CD4-positive, CD25-positive, alpha-beta regulatory T cell (primary cell): ENCODE measurements at regions not wholly inside any gene's neighbourhood (a gene's known extent, or its start where the extent isn't known, plus 50 kb on each side); places are given as distances from the start of the nearest gene placed in this dataset.

ENCODE experiments used
- ATAC-seq, 2 donors: fragments of 150-1000 bp; cut with Tn5 transposase; one replicate each; pipeline ENCODE4 v1.10.0; 2021; ENCODE audit warnings: low read depth in 2 of 2, moderate number of reproducible peaks in 2 of 2, moderate library complexity in 1 of 2
- DNase-seq, 3 donors: peaks; one replicate each; pipeline versions ENCODE4 v3.0.0 to v3.0.0-alpha.2; 2012 to 2022; ENCODE audit warnings: mixed read lengths in 1 of 3
- H3K27ac ChIP-seq: one replicate; pipeline ENCODE4 v1.7.0; 2013; ENCODE audit warnings: mild to moderate bottlenecking, low read length; ENCODE audit not compliant: insufficient read depth, poor library complexity, severe bottlenecking
- H3K27me3 ChIP-seq: one replicate; pipeline ENCODE4 v1.7.0; 2013; ENCODE audit warnings: low read length; ENCODE audit not compliant: control insufficient read depth, insufficient read depth
- H3K36me3 ChIP-seq: one replicate; pipeline ENCODE4 v1.7.0; 2013; ENCODE audit warnings: mild to moderate bottlenecking, low read length, moderate library complexity; ENCODE audit not compliant: control insufficient read depth, insufficient read depth
- H3K4me1 ChIP-seq: 2 replicates; pipeline ENCODE4 v1.7.0; 2013; ENCODE audit warnings: mild to moderate bottlenecking, low read length; ENCODE audit not compliant: insufficient read depth, control insufficient read depth, poor library complexity, severe bottlenecking
- H3K4me3 ChIP-seq: one replicate; pipeline ENCODE4 v1.7.0; 2013; ENCODE audit warnings: low read depth, mild to moderate bottlenecking, low read length, moderate library complexity
- H3K9me3 ChIP-seq, 2 experiments: 1 replicate in 1 of 2; 2 replicates in 1 of 2; pipeline ENCODE4 v1.7.0; 2013; ENCODE audit warnings: low read length in 2 of 2, mild to moderate bottlenecking in 1 of 2, moderate library complexity in 1 of 2; ENCODE audit not compliant: control insufficient read depth in 2 of 2
- H3K27ac Mint-ChIP-seq, 3 donors: one replicate each; pipeline ENCODE4 v1.8.0; 2020 to 2022; ENCODE audit warnings: mild to moderate bottlenecking in 3 of 3, mixed read lengths in 3 of 3, moderate library complexity in 2 of 3
- H3K27me3 Mint-ChIP-seq: one replicate; pipeline ENCODE4 v1.8.0; 2022; ENCODE audit warnings: mild to moderate bottlenecking, mixed read lengths
- H3K36me3 Mint-ChIP-seq: one replicate; pipeline ENCODE4 v1.8.0; 2020; ENCODE audit warnings: mixed read lengths
- H3K4me1 Mint-ChIP-seq, 4 donors: one replicate each; pipeline ENCODE4 v1.8.0; 2020 to 2022; ENCODE audit warnings: mixed read lengths in 4 of 4, mild to moderate bottlenecking in 1 of 4
- H3K4me3 Mint-ChIP-seq, 4 donors: one replicate each; pipeline ENCODE4 v1.8.0; 2020 to 2022; ENCODE audit warnings: mild to moderate bottlenecking in 4 of 4, mixed read lengths in 4 of 4, moderate library complexity in 3 of 4
- H3K9me3 Mint-ChIP-seq, 7 donors: one replicate each; pipeline ENCODE4 v1.8.0; 2020 to 2022; ENCODE audit warnings: mixed read lengths in 7 of 7, mild to moderate bottlenecking in 3 of 7, moderate library complexity in 2 of 7

DNA sequence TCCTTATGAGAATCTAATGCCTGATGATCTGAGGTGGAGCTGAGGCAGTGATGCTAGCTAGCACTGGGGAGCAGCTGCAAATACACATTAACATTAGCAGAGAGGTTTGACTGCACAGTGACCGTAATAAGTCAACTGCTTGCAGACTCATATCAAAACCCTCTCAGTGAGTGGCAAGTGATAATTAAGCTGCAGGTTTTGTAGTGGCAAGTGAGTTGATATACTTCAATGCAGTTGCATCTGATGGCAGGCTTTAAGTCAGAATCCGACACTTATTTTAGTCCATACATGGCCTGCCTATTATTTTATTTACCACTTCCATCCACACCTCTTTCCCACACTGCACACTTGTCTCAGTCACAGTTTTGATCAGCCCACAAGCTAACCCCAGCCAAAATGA lies 209.2 kb upstream of the IRS2 start:
- H3K4me1 ChIP-seq: no peaks in the 10 kb centered on the region
- Mint-ChIP-seq H3K36me3 (no peaks in the 10 kb centered on the region), H3K4me3 (no peak overlapping the region), H3K27me3 (peaks cover 9% of the 10 kb centered on the region), H3K4me1 (no peaks in the 10 kb centered on the region), H3K9me3 (peaks cover 0 to 3% (median 0%) of the 10 kb centered on the region in 7 donors), H3K27ac (no peak overlapping the region)
- ATAC-seq: no peak
- H3K9me3 ChIP-seq: no peaks in the 10 kb centered on the region
- no peaks in the 10 kb centered on the region for H3K27me3 ChIP-seq
- no peaks in the 10 kb centered on the region for H3K36me3 ChIP-seq
- no peak overlapping the region for H3K4me3 ChIP-seq
- no peak for DNase-seq
- H3K27ac ChIP-seq: no peak overlapping the region

DNA sequence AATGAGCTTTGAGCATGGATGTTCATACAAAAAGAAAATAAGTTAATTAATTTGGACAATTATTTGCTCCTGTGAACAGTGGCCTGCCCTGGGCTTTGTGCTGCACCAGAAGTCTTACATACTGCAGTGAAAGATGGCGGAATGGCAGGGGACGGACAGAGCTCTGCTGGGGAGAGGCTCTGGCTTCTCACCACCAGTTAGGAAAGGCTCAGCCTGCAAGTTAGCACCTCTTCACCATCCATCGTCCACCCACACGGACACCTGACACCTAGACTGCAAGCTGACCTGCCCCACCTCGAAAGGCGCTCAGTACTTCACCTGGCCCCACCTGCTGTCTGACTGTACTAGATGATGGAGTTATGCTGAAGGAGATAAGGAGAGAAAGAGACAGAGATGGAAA lies 203.9 kb upstream of the IRS2 start:
- H3K36me3 Mint-ChIP-seq: no peaks in the 10 kb centered on the region
- peaks cover 10% of the 10 kb centered on the region for H3K27me3 Mint-ChIP-seq
- H3K4me1 ChIP-seq: no peaks in the 10 kb centered on the region
- ATAC-seq (no peak), DNase-seq (no peak)
- no peaks in the 10 kb centered on the region for H3K27me3 ChIP-seq
- no peak overlapping the region for H3K27ac Mint-ChIP-seq
- no peaks in the 10 kb centered on the region for H3K9me3 ChIP-seq
- H3K36me3 ChIP-seq: no peaks in the 10 kb centered on the region
- no peak overlapping the region for H3K4me3 Mint-ChIP-seq
- no peaks in the 10 kb centered on the region for H3K4me1 Mint-ChIP-seq
- H3K27ac ChIP-seq: no peak overlapping the region
- H3K9me3 Mint-ChIP-seq: peaks cover 0 to 4% (median 0%) of the 10 kb centered on the region in 7 donors
- H3K4me3 ChIP-seq: no peak overlapping the region

DNA sequence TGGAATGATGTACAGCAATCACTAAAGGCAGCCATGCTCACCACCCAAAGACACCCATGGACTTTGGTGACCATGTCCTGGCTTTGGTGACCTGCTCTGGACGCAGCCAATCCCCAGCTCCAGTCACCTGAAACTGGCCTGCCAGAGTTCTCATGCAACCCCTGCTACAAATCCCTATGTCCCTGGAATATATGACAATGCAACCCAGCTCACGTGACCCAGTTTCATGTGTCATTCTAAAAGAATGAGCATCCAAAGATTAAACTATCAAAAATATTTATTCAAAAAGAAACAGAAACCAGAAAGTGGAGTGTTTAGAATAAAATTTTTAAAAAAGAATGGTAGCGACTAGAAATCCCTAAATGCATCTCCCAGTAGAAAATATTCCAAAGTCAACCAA lies 203.3 kb upstream of the IRS2 start:
- ATAC-seq (no peak), DNase-seq (no peak)
- H3K4me1 ChIP-seq: no peaks in the 10 kb centered on the region
- no peak overlapping the region for H3K4me3 Mint-ChIP-seq
- H3K27ac Mint-ChIP-seq: no peak overlapping the region
- H3K9me3 Mint-ChIP-seq: peaks cover 0 to 4% (median 0%) of the 10 kb centered on the region in 7 donors
- no peaks in the 10 kb centered on the region for H3K9me3 ChIP-seq
- H3K36me3 Mint-ChIP-seq: no peaks in the 10 kb centered on the region
- no peak overlapping the region for H3K4me3 ChIP-seq
- no peaks in the 10 kb centered on the region for H3K27me3 ChIP-seq
- H3K27me3 Mint-ChIP-seq: peaks cover 10% of the 10 kb centered on the region
- no peaks in the 10 kb centered on the region for H3K4me1 Mint-ChIP-seq
- no peak overlapping the region for H3K27ac ChIP-seq
- H3K36me3 ChIP-seq: no peaks in the 10 kb centered on the region

DNA sequence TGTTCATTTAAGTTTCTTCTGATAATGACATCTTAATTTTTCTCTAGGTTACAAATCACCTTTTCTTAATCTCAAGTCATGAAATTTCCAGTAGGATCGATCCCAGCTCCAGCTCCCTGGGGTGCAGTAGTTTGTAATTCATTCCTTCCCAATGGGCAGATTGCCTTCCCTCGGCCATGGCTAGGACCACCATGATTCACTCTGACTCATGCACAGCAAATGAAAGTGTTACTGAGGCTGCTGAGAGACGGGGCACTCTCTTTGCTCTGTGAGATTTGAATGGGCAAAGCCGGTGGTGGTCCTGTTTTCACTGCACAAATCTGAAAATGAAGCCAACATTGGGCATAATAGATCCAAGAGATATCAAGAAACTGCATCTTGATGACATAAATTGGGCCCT lies 202.8 kb upstream of the IRS2 start:
- Mint-ChIP-seq H3K4me3 (no peak overlapping the region), H3K9me3 (peaks cover 0 to 4% (median 0%) of the 10 kb centered on the region in 7 donors), H3K27ac (no peak overlapping the region), H3K27me3 (peaks cover 10% of the 10 kb centered on the region), H3K36me3 (no peaks in the 10 kb centered on the region), H3K4me1 (no peaks in the 10 kb centered on the region)
- Histone ChIP-seq H3K36me3 (no peaks in the 10 kb centered on the region), H3K27ac (no peak overlapping the region), H3K4me3 (no peak overlapping the region), H3K9me3 (no peaks in the 10 kb centered on the region), H3K4me1 (no peaks in the 10 kb centered on the region), H3K27me3 (no peaks in the 10 kb centered on the region)
- no peak for DNase-seq
- no peak for ATAC-seq

DNA sequence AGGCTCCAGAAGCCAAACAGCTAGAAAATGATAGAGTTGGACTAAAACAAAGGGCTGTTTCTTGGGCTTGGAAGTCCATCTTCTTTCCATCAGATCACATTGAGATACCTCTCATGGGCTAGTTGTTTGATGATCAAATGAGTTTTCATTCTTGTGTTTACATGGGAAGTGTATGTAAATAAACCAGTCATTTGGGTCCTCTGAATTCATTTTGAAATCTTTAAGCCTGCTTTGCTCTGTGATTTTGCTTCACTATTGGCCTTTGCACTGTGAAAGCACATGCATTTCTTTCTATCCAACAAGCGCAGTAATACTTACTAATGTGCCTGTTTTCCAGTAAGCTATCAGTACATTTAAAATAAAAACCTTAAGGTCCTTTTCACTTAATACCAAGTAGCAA lies 200.5 kb upstream of the IRS2 start:
- H3K4me1 Mint-ChIP-seq: no peaks in the 10 kb centered on the region
- no peak overlapping the region for H3K4me3 Mint-ChIP-seq
- no peaks in the 10 kb centered on the region for H3K36me3 Mint-ChIP-seq
- H3K9me3 ChIP-seq: no peaks in the 10 kb centered on the region
- ATAC-seq: no peak
- H3K27ac ChIP-seq: no peak overlapping the region
- peaks cover 9% of the 10 kb centered on the region for H3K27me3 Mint-ChIP-seq
- no peaks in the 10 kb centered on the region for H3K27me3 ChIP-seq
- H3K4me3 ChIP-seq: no peak overlapping the region
- H3K4me1 ChIP-seq: no peaks in the 10 kb centered on the region
- no peaks in the 10 kb centered on the region for H3K36me3 ChIP-seq
- no peak overlapping the region for H3K27ac Mint-ChIP-seq
- H3K9me3 Mint-ChIP-seq: peaks cover 0 to 2% (median 0%) of the 10 kb centered on the region in 7 donors
- no peak for DNase-seq

DNA sequence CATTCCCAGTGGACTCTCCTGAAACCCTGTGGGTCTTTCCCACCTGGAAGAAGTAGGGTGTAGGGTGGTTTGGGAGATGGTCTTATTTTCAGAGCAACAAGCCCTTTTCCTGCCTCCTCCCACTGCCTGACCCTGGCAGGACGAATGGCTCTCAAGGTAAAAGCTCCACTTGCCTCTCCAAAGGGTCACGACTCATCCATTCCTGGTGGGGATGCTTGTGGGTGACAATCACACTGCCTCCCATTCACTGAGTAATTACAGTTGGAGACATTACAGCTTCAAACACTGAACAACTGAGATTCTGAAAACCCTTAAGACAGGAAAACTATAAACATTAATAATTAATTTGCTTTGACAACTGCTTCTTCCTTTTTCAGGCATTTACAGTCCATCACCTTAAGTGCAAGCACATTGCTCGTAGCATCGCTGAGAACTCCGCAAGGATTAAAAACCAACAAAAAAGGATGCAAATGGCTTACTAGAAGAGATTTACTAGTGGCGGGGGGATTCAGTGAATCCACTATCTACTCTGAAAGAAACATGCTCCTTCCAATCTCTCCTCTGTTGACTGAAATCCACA lies 199.6 kb upstream of the IRS2 start:
- no peak overlapping the region for H3K27ac ChIP-seq
- ATAC-seq (no peak), DNase-seq (no peak)
- Mint-ChIP-seq H3K4me3 (no peak overlapping the region), H3K36me3 (no peaks in the 10 kb centered on the region), H3K27me3 (peaks cover 5% of the 10 kb centered on the region), H3K9me3 (peaks cover 0 to 1% (median 0%) of the 10 kb centered on the region in 7 donors), H3K27ac (no peak overlapping the region), H3K4me1 (no peaks in the 10 kb centered on the region)
- no peaks in the 10 kb centered on the region for H3K4me1 ChIP-seq
- H3K9me3 ChIP-seq: no peaks in the 10 kb centered on the region
- H3K27me3 ChIP-seq: no peaks in the 10 kb centered on the region
- no peaks in the 10 kb centered on the region for H3K36me3 ChIP-seq
- no peak overlapping the region for H3K4me3 ChIP-seq

DNA sequence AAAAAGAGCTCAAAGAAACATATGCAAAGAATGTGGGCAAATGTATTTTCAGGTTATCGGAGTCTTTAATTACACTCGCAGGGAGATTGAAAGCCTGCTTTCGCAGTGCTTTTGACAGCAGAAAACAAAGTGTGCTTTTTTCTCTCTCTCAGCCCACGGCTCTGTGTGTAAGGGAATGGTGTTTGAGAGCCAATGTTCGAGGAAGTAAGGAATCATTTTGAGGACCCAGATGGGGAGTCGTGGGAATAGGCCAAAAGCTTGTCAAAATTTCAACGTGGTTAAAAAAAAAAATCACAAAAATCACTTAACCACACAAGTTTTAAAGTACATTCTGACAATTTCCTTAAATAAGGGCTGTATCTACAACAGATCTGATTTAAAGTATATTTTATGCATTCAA lies 197.1 kb upstream of the IRS2 start:
- no peak overlapping the region for H3K4me3 Mint-ChIP-seq

DNA sequence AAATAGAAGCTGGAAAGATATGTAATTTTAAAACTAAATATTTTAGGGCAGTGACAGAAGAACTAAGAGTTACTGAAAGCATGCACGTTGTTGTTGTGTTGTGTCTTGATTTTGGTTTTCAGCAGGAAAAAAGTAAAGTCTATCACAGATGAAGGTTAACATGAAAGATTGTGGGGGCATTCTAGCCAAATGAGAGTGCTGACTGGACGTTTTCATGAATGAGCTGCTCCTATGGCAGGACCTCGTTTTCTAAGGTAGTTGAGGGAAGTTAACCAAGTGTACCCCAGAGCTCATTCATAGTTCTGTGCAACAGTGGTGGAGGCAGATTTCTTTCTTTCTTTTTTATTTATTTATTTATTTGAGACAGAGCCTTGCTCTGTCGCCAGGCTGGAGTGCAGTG lies 194.6 kb upstream of the IRS2 start:
- peaks cover 0 to 2% (median 0%) of the 10 kb centered on the region in 7 donors for H3K9me3 Mint-ChIP-seq

More for the DNA sequence above, 197.1 kb upstream of the IRS2 start:
- Mint-ChIP-seq H3K36me3 (no peaks in the 10 kb centered on the region), H3K27ac (no peak overlapping the region), H3K9me3 (peaks cover 0 to 1% (median 0%) of the 10 kb centered on the region in 7 donors), H3K4me1 (no peaks in the 10 kb centered on the region), H3K27me3 (peaks cover 5% of the 10 kb centered on the region)
- no peaks in the 10 kb centered on the region for H3K9me3 ChIP-seq
- no peak overlapping the region for H3K4me3 ChIP-seq
- no peaks in the 10 kb centered on the region for H3K36me3 ChIP-seq
- ATAC-seq: no peak
- no peak for DNase-seq
- H3K27ac ChIP-seq: no peak overlapping the region
- H3K4me1 ChIP-seq: no peaks in the 10 kb centered on the region
- H3K27me3 ChIP-seq: no peaks in the 10 kb centered on the region

More for the DNA sequence above, 194.6 kb upstream of the IRS2 start:
- H3K27me3 Mint-ChIP-seq: peaks cover 5% of the 10 kb centered on the region
- ATAC-seq: no peak
- Histone ChIP-seq H3K4me3 (no peak overlapping the region), H3K27ac (no peak overlapping the region), H3K36me3 (no peaks in the 10 kb centered on the region), H3K27me3 (no peaks in the 10 kb centered on the region), H3K9me3 (no peaks in the 10 kb centered on the region), H3K4me1 (no peaks in the 10 kb centered on the region)
- H3K36me3 Mint-ChIP-seq: no peaks in the 10 kb centered on the region
- H3K27ac Mint-ChIP-seq: no peak overlapping the region
- H3K4me1 Mint-ChIP-seq: no peaks in the 10 kb centered on the region
- DNase-seq: no peak
- no peak overlapping the region for H3K4me3 Mint-ChIP-seq
